ENCODE measurements at regions not wholly inside any gene's neighbourhood (a gene's known extent, or its start where the extent isn't known, plus 50 kb on each side); places are given as distances from the start of the nearest gene placed in this dataset.

DNA sequence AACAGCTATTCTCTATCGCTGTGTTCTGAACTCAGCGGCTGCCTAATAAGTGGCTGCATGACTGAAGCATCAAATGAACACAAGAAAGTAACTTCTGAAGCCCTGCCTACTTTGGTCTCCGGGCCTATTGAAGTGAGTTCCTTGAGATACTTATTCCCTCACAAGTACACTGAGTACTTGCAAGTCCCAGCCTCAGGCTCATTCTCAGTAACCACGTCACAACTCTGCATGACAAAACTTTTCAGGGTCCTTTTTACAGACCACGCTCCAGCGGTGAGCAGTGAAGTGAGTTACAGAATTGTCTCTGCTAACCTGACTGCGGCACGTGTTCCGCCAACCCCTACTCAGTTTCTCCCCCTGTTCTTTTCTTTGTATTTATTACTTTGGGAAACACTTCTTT lies 1342.7 kb upstream of the ADGRL4 start:
- Histone ChIP-seq H4K20me1 (ENCODE audit: insufficient read depth, low read length) (no peaks in the 10 kb centered on the region), H3K9ac (ENCODE audit: insufficient read depth, low read depth, low read length) (no peak overlapping the region), H3K27me3 (ENCODE audit: control insufficient read depth in 1 of 2, insufficient read depth in 2 of 2, low read length in 2 of 2) (no peaks in the 10 kb centered on the region), H2AFZ (ENCODE audit: low read length) (no peak overlapping the region), H3K79me2 (ENCODE audit: insufficient read depth, low read length) (no peaks in the 10 kb centered on the region), H3K4me3 (replicated peaks in 1 of 3; ENCODE audit: insufficient read depth in 1 of 3, low read depth in 2 of 3, low read length in 3 of 3) (no peak overlapping the region), H3K9me3 (ENCODE audit: low read length) (peaks cover 75% of the 10 kb centered on the region), H3K4me1 (ENCODE audit: insufficient read depth, low read length) (no peaks in the 10 kb centered on the region), H3K27ac (ENCODE audit: extremely low read length, insufficient read depth, low read length) (no peak overlapping the region), H3K4me2 (ENCODE audit: low read depth, low read length) (no peak overlapping the region), H3K36me3 (replicated peaks in 1 of 2; ENCODE audit: control insufficient read depth in 1 of 2, insufficient read depth in 2 of 2, low read length in 2 of 2) (no peaks in the 10 kb centered on the region)
- no TSS peak for BruUV-seq (replicated peaks)
- DNase-seq (ENCODE audit: low spot score) (no peak), FAIRE-seq (no peak), ATAC-seq (no peak)
- intact Hi-C loops (cut with micrococcal nuclease; ENCODE audit: unreplicated experiment) = no loop called here
- TF ChIP-seq NFKB2 (CRISPR knock-in tag; IDR thresholded peaks at IDR 0.05; ENCODE audit: borderline replicate concordance) = no peak
- TF ChIP-seq ZBTB26 (CRISPR knock-in tag; IDR thresholded peaks at IDR 0.05; ENCODE audit: borderline replicate concordance) = no peak
- ChIA-PET CTCF (ENCODE audit: low intra/inter-chr PET ratio, low total read pairs) (no interaction called here), POLR2A (no interaction called here)
- in situ Hi-C loops (cut with HindIII; ENCODE audit: extremely low pct_ligation_motif_present, low pct_unique_long_range_greater_than_20kb) = no loop called here
- 41% methylated on average over 9 of the region's 9 CpGs for WGBS (ENCODE audit: low lambda C conversion rate)

- Histone ChIP-seq H3K36me3 (replicated peaks in 1 of 2; ENCODE audit: control insufficient read depth in 1 of 2, insufficient read depth in 2 of 2, low read length in 2 of 2) (no peaks in the 10 kb centered on the region), H3K9me3 (ENCODE audit: low read length) (peaks cover 69% of the 10 kb centered on the region), H2AFZ (ENCODE audit: low read length) (no peak overlapping the region), H3K9ac (ENCODE audit: insufficient read depth, low read depth, low read length) (no peak overlapping the region), H3K27ac (ENCODE audit: extremely low read length, insufficient read depth, low read length) (no peak overlapping the region), H4K20me1 (ENCODE audit: insufficient read depth, low read length) (no peaks in the 10 kb centered on the region), H3K27me3 (ENCODE audit: control insufficient read depth in 1 of 2, insufficient read depth in 2 of 2, low read length in 2 of 2) (no peaks in the 10 kb centered on the region), H3K4me3 (replicated peaks in 1 of 3; ENCODE audit: insufficient read depth in 1 of 3, low read depth in 2 of 3, low read length in 3 of 3) (no peak overlapping the region), H3K79me2 (ENCODE audit: insufficient read depth, low read length) (no peaks in the 10 kb centered on the region), H3K4me1 (ENCODE audit: insufficient read depth, low read length) (no peaks in the 10 kb centered on the region), H3K4me2 (ENCODE audit: low read depth, low read length) (no peak overlapping the region)
- POLR2A ChIA-PET = no interaction called here
- BruUV-seq (replicated peaks) = no TSS peak
- FAIRE-seq = no peak
- intact Hi-C loops (cut with micrococcal nuclease; ENCODE audit: unreplicated experiment) = no loop called here
- DNase-seq (ENCODE audit: low spot score) = no peak
- in situ Hi-C loops (cut with HindIII; ENCODE audit: extremely low pct_ligation_motif_present, low pct_unique_long_range_greater_than_20kb) = no loop called here
- CTCF ChIA-PET (ENCODE audit: low intra/inter-chr PET ratio, low total read pairs) = no interaction called here
- WGBS (ENCODE audit: low lambda C conversion rate) = 22% methylated on average over 3 of the region's 3 CpGs
- ATAC-seq = no peak
- no peak for TF ChIP-seq PAF1 (CRISPR knock-in tag; IDR thresholded peaks at IDR 0.05)
- TF ChIP-seq SRF (IDR thresholded peaks at IDR 0.05; ENCODE audit: low read depth, low read length) = no peak
- TF ChIP-seq GPBP1L1 (CRISPR knock-in tag; IDR thresholded peaks at IDR 0.05) = no peak
- no peak for TF ChIP-seq ZBTB14 (CRISPR knock-in tag; IDR thresholded peaks at IDR 0.05)
- TF ChIP-seq UBTF (CRISPR knock-in tag; IDR thresholded peaks at IDR 0.05) = no peak
- TF ChIP-seq HDAC6 (IDR thresholded peaks at IDR 0.05; ENCODE audit: low read depth, low read length) = no peak
- no peak for TF ChIP-seq SMC3 (IDR thresholded peaks at IDR 0.05; ENCODE audit: low read length)
- TF ChIP-seq TBX2 (CRISPR knock-in tag; IDR thresholded peaks at IDR 0.05; ENCODE audit: borderline replicate concordance) = no peak
- TF ChIP-seq, protein P1, sequence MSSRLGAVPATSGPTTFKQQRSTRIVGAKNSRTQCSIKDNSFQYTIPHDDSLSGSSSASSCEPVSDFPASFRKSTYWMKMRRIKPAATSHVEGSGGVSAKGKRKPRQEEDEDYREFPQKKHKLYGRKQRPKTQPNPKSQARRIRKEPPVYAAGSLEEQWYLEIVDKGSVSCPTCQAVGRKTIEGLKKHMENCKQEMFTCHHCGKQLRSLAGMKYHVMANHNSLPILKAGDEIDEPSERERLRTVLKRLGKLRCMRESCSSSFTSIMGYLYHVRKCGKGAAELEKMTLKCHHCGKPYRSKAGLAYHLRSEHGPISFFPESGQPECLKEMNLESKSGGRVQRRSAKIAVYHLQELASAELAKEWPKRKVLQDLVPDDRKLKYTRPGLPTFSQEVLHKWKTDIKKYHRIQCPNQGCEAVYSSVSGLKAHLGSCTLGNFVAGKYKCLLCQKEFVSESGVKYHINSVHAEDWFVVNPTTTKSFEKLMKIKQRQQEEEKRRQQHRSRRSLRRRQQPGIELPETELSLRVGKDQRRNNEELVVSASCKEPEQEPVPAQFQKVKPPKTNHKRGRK (CRISPR knock-in tag; IDR thresholded peaks at IDR 0.05) = no peak
- no peak for TF ChIP-seq NR3C1 (CRISPR knock-in tag; IDR thresholded peaks at IDR 0.05)
Measured at GRCh38 chr1:80341021-80341420, 1334.5 kb upstream of the ADGRL4 start.

Data from HepG2 (cell line).